GM23338 (cell line): ENCODE measurements at regions not wholly inside any gene's neighbourhood (a gene's known extent, or its start where the extent isn't known, plus 50 kb on each side); places are given as distances from the start of the nearest gene placed in this dataset.

Experiments
- ATAC-seq: fragments of 200-7000 bp; cut with Tn5 transposase; 3 replicates; pipeline ENCODE4 v1.9.1; 2020
- DNase-seq: peaks from one replicate; pipeline ENCODE4 v3.0.0-alpha.2; 2015; ENCODE audit warnings: low spot score
- H2AFZ ChIP-seq: fragments of 200-600 bp; sonication (generic); 2 replicates; pipeline ENCODE4 v1.8.0; 2016; ENCODE audit warnings: antibody characterized with exemption, mild to moderate bottlenecking, moderate library complexity
- H3F3A ChIP-seq: fragments of 200-600 bp; sonication (generic); replicated peaks from 2 replicates; pipeline ENCODE4 v1.8.0; 2017; ENCODE audit warnings: antibody characterized with exemption, mixed run types, low read depth
- H3K27ac ChIP-seq: fragments of 200-600 bp; sonication (generic); 2 replicates; pipeline ENCODE4 v1.6.1; 2016; ENCODE audit warnings: low read depth
- H3K27me3 ChIP-seq: fragments of 200-600 bp; sonication (generic); 2 replicates; pipeline ENCODE4 v1.8.0; 2016; ENCODE audit warnings: mild to moderate bottlenecking, mixed run types, moderate library complexity; ENCODE audit not compliant: insufficient read depth
- H3K36me3 ChIP-seq: fragments of 200-600 bp; sonication (generic); 2 replicates; pipeline ENCODE4 v1.8.0; 2016; ENCODE audit warnings: mild to moderate bottlenecking; ENCODE audit not compliant: insufficient read depth
- H3K4me1 ChIP-seq: fragments of 200-600 bp; sonication (generic); 2 replicates; pipeline ENCODE4 v1.8.0; 2016; ENCODE audit warnings: mild to moderate bottlenecking, moderate library complexity; ENCODE audit not compliant: insufficient read depth
- H3K4me2 ChIP-seq: fragments of 200-600 bp; sonication (generic); 2 replicates; pipeline ENCODE4 v1.7.1; 2017; ENCODE audit warnings: mixed run types
- H3K4me3 ChIP-seq: fragments of 200-600 bp; sonication (generic); 2 replicates; pipeline ENCODE4 v1.6.1; 2016; ENCODE audit warnings: mixed run types
- H3K79me2 ChIP-seq: fragments of 200-600 bp; sonication (generic); replicated peaks from 2 replicates; pipeline ENCODE4 v1.8.0; 2017; ENCODE audit warnings: mild to moderate bottlenecking; ENCODE audit not compliant: insufficient read depth
- H3K9me2 ChIP-seq: fragments of 200-600 bp; sonication (generic); 2 replicates; pipeline ENCODE4 v1.8.0; 2017; ENCODE audit not compliant: insufficient read depth
- H4K20me1 ChIP-seq: fragments of 200-600 bp; sonication (generic); replicated peaks from 2 replicates; pipeline ENCODE4 v1.8.0; 2017; ENCODE audit warnings: mild to moderate bottlenecking; ENCODE audit not compliant: insufficient read depth
- H3K27ac Mint-ChIP-seq: 2 replicates; pipeline ENCODE4 v1.8.0; 2020; ENCODE audit warnings: inconsistent platforms, mild to moderate bottlenecking, moderate library complexity, mixed read lengths
- H3K27me3 Mint-ChIP-seq: 3 replicates; pipeline ENCODE4 v1.8.0; 2022; ENCODE audit warnings: low read depth, mild to moderate bottlenecking, moderate library complexity, mixed read lengths, inconsistent platforms; ENCODE audit not compliant: insufficient read depth, poor library complexity
- H3K36me3 Mint-ChIP-seq: 3 replicates; pipeline ENCODE4 v1.8.0; 2021; ENCODE audit warnings: low read depth, mild to moderate bottlenecking, inconsistent platforms, moderate library complexity, mixed read lengths
- H3K4me1 Mint-ChIP-seq: 3 replicates; pipeline ENCODE4 v1.8.0; 2020; ENCODE audit warnings: mild to moderate bottlenecking, inconsistent platforms, mixed read lengths
- H3K4me3 Mint-ChIP-seq: 3 replicates; pipeline ENCODE4 v1.8.0; 2021; ENCODE audit warnings: moderate library complexity, mild to moderate bottlenecking, inconsistent platforms, mixed read lengths
- H3K9me3 Mint-ChIP-seq: 3 replicates; pipeline ENCODE4 v1.8.0; 2020; ENCODE audit warnings: moderate library complexity, mild to moderate bottlenecking, inconsistent platforms, mixed read lengths
- CREB1 ChIP-seq: fragments of 250-450 bp; sonication (Bioruptor Pico); IDR thresholded peaks from 2 replicates; pipeline ENCODE4 v1.5.0; 2020; ENCODE audit warnings: low read depth, mild to moderate bottlenecking, moderate library complexity
- EZH2 ChIP-seq: fragments of 200-600 bp; sonication (generic); IDR thresholded peaks from one replicate; pipeline ENCODE4 v1.8.0; 2017; ENCODE audit warnings: antibody characterized with exemption, mild to moderate bottlenecking, low read depth; ENCODE audit not compliant: unreplicated experiment
- EZH2phosphoT487 ChIP-seq: fragments of 200-600 bp; sonication (generic); IDR thresholded peaks from one replicate; pipeline ENCODE4 v1.8.1; 2018; ENCODE audit warnings: antibody characterized with exemption; ENCODE audit not compliant: unreplicated experiment
- JUNB ChIP-seq: IDR thresholded peaks from one replicate; pipeline ENCODE4 v1.6.1; 2016; ENCODE audit warnings: antibody characterized with exemption; ENCODE audit not compliant: unreplicated experiment
- NANOG ChIP-seq: IDR thresholded peaks from 2 replicates; pipeline ENCODE4 v1.6.1; 2016; ENCODE audit warnings: antibody characterized with exemption, borderline replicate concordance
- POLR2AphosphoS5 ChIP-seq: IDR thresholded peaks from 2 replicates; pipeline ENCODE4 v1.6.1; 2016; ENCODE audit warnings: antibody characterized with exemption, low read depth
- STAT1 ChIP-seq: IDR thresholded peaks from one replicate; pipeline ENCODE4 v1.6.1; 2016; ENCODE audit warnings: antibody characterized with exemption; ENCODE audit not compliant: unreplicated experiment
- ZNF114 ChIP-seq: fragments of 250-450 bp; sonication (Bioruptor Pico); IDR thresholded peaks from 2 replicates; pipeline ENCODE4 v1.5.0; 2020; ENCODE audit warnings: mild to moderate bottlenecking, moderate library complexity
- ZNF331 ChIP-seq: fragments of 250-450 bp; sonication (Bioruptor Pico); IDR thresholded peaks from 2 replicates; pipeline ENCODE4 v1.5.0; 2020; ENCODE audit warnings: low read depth, mild to moderate bottlenecking, moderate library complexity
- ZNF462 ChIP-seq: fragments of 250-450 bp; sonication (Bioruptor Pico); IDR thresholded peaks from 2 replicates; pipeline ENCODE4 v1.5.0; 2020; ENCODE audit warnings: mild to moderate bottlenecking, moderate library complexity
- TF ChIP-seq, protein P1 (sequence below): IDR thresholded peaks from 2 replicates; pipeline ENCODE4 v1.6.1; 2016; ENCODE audit warnings: antibody characterized with exemption
- TF ChIP-seq, protein P2 (sequence below), 2 experiments: fragments of 200-600 bp in 1 of 2; sonication (generic) in 1 of 2; conservative IDR thresholded peaks; 2 replicates each; pipeline versions ENCODE4 v1.5.1 to v1.6.1; 2016 to 2017; ENCODE audit warnings: antibody characterized with exemption in 2 of 2, low read depth in 2 of 2, mild to moderate bottlenecking in 2 of 2, moderate library complexity in 1 of 2
- TF ChIP-seq, protein P3 (sequence below): IDR thresholded peaks from one replicate; pipeline ENCODE4 v1.6.1; 2018; ENCODE audit warnings: antibody characterized with exemption; ENCODE audit not compliant: unreplicated experiment

GRCh38 chr6:91097364-91097763 lies 510.5 kb upstream of the MAP3K7 start:
- H4K20me1 ChIP-seq: no peaks in the 10 kb centered on the region
- Mint-ChIP-seq H3K36me3 (no peaks in the 10 kb centered on the region), H3K4me1 (peaks cover 4% of the 10 kb centered on the region; the same call in 1 of the 3 replicates), H3K9me3 (no peaks in the 10 kb centered on the region), H3K27ac (no peak overlapping the region), H3K4me3 (no peak overlapping the region), H3K27me3 (no peaks in the 10 kb centered on the region)
- DNase-seq: no peak
- H3F3A ChIP-seq: no peaks in the 10 kb centered on the region
- no peaks in the 10 kb centered on the region for H3K27me3 ChIP-seq
- no peak overlapping the region for H3K4me2 ChIP-seq
- 0 out of 2 replicates have a peak, but pooled peaks cover 3% of the 10 kb centered on the region for H3K9me2 ChIP-seq
- no peaks in the 10 kb centered on the region for H3K4me1 ChIP-seq
- H3K27ac ChIP-seq: no peak overlapping the region
- no peak overlapping the region for H2AFZ ChIP-seq
- H3K4me3 ChIP-seq: no peak overlapping the region
- TF ChIP-seq, protein P1, sequence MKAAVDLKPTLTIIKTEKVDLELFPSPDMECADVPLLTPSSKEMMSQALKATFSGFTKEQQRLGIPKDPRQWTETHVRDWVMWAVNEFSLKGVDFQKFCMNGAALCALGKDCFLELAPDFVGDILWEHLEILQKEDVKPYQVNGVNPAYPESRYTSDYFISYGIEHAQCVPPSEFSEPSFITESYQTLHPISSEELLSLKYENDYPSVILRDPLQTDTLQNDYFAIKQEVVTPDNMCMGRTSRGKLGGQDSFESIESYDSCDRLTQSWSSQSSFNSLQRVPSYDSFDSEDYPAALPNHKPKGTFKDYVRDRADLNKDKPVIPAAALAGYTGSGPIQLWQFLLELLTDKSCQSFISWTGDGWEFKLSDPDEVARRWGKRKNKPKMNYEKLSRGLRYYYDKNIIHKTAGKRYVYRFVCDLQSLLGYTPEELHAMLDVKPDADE: no peak
- TF ChIP-seq, protein P2, sequence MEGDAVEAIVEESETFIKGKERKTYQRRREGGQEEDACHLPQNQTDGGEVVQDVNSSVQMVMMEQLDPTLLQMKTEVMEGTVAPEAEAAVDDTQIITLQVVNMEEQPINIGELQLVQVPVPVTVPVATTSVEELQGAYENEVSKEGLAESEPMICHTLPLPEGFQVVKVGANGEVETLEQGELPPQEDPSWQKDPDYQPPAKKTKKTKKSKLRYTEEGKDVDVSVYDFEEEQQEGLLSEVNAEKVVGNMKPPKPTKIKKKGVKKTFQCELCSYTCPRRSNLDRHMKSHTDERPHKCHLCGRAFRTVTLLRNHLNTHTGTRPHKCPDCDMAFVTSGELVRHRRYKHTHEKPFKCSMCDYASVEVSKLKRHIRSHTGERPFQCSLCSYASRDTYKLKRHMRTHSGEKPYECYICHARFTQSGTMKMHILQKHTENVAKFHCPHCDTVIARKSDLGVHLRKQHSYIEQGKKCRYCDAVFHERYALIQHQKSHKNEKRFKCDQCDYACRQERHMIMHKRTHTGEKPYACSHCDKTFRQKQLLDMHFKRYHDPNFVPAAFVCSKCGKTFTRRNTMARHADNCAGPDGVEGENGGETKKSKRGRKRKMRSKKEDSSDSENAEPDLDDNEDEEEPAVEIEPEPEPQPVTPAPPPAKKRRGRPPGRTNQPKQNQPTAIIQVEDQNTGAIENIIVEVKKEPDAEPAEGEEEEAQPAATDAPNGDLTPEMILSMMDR (conservative IDR thresholded peaks at IDR 0.05; ENCODE audit: low read depth in 2 of 2): no peak
- TF ChIP-seq EZH2 (no peak), ZNF114 (no peak), POLR2AphosphoS5 (no peak), STAT1 (no peak), ZNF331 (no peak), NANOG (no peak), CREB1 (no peak), ZNF462 (CRISPR knock-in tag) (no peak), JUNB (no peak), EZH2phosphoT487 (no peak)
- TF ChIP-seq, protein P3, sequence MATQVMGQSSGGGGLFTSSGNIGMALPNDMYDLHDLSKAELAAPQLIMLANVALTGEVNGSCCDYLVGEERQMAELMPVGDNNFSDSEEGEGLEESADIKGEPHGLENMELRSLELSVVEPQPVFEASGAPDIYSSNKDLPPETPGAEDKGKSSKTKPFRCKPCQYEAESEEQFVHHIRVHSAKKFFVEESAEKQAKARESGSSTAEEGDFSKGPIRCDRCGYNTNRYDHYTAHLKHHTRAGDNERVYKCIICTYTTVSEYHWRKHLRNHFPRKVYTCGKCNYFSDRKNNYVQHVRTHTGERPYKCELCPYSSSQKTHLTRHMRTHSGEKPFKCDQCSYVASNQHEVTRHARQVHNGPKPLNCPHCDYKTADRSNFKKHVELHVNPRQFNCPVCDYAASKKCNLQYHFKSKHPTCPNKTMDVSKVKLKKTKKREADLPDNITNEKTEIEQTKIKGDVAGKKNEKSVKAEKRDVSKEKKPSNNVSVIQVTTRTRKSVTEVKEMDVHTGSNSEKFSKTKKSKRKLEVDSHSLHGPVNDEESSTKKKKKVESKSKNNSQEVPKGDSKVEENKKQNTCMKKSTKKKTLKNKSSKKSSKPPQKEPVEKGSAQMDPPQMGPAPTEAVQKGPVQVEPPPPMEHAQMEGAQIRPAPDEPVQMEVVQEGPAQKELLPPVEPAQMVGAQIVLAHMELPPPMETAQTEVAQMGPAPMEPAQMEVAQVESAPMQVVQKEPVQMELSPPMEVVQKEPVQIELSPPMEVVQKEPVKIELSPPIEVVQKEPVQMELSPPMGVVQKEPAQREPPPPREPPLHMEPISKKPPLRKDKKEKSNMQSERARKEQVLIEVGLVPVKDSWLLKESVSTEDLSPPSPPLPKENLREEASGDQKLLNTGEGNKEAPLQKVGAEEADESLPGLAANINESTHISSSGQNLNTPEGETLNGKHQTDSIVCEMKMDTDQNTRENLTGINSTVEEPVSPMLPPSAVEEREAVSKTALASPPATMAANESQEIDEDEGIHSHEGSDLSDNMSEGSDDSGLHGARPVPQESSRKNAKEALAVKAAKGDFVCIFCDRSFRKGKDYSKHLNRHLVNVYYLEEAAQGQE: no peak
- ATAC-seq: no peak
- no peaks in the 10 kb centered on the region for H3K79me2 ChIP-seq
- H3K36me3 ChIP-seq: no peaks in the 10 kb centered on the region
